Germinal center (tissue), 1 donor: ENCODE measurements at regions not wholly inside any gene's neighbourhood (a gene's known extent, or its start where the extent isn't known, plus 50 kb on each side); places are given as distances from the start of the nearest gene placed in this dataset.
"Not testable (repeated sequence)": the region's sequence is repeated elsewhere in the genome, so short reads cannot be mapped to it uniquely, and the experiment has no call there.

ENCODE experiments used
- DNase-seq: peaks from one replicate; pipeline ENCODE4 v3.0.0; 2012; ENCODE audit warnings: mixed read lengths, low spot score

GRCh38 chr2:120498576-120499394 is 152.8 kb downstream of the INHBB start:
- DNase-seq = no peak

GRCh38 chr2:120499784-120500495 is 154.0 kb downstream of the INHBB start:
- no peak for DNase-seq

DNA sequence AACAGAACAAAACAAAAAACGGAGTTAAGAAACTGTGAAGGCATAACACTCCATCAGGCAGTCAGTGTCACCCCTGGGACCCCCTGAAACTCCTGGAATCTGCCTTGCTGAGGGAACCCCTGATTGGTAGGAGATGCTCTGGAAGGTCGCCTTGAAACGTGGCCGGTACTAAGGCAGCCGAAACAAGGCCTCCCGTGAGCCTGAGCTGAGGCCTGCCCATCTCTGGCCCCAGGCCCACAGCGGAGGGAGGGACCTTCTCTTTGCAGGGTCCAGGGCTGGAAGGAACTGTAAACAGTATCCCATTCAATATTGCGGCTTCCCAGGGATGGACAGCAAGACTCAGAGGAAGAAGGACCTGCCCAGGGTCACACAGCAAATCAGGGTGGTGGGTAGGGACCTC is 155.7 kb downstream of the INHBB start:
- no peak for DNase-seq

GRCh38 chr2:120502357-120502756 is 156.4 kb downstream of the INHBB start:
- DNase-seq = no peak

GRCh38 chr2:120502761-120503160 is 156.8 kb downstream of the INHBB start:
- no peak for DNase-seq

GRCh38 chr2:120503206-120503792 is 157.4 kb downstream of the INHBB start:
- DNase-seq = no peak

GRCh38 chr2:120503793-120504571 is 158.0 kb downstream of the INHBB start:
- DNase-seq = no peak

DNA sequence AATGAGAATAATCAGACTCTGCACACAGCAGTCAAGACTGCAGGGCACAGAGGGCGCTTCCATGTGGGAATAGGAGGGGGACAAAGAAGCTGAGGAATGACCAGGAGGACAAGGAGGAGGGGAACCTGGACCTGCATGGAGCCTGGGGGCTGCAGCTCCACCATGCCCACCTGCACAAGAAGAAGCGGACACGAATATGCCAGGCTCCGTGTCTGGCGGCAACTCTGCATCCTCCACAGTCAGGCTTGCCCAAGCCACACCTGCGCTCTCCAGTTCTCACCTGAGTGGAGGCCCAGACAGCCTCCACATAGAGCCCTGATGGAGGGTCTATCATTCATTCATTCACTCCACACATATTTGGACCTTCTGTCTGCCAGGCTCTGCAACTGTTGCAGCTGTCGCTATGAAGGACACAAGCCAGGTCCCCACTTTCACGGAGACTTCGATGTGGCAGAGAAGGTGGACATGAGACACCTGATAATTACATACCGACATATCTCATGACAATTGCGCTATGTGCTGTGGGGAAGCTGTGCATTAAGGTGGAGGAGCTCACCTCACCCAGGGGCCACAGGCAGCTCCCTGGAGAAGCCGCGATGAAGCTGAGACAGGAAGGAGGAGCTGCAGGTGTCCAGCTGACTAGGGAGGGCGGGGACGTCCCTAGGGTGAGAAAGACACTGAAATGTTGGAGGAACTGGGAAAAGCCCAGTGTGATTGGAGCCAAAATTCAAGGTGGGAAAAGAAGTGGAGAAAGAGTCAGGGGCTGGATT is 159.2 kb downstream of the INHBB start:
- no peak for DNase-seq

DNA sequence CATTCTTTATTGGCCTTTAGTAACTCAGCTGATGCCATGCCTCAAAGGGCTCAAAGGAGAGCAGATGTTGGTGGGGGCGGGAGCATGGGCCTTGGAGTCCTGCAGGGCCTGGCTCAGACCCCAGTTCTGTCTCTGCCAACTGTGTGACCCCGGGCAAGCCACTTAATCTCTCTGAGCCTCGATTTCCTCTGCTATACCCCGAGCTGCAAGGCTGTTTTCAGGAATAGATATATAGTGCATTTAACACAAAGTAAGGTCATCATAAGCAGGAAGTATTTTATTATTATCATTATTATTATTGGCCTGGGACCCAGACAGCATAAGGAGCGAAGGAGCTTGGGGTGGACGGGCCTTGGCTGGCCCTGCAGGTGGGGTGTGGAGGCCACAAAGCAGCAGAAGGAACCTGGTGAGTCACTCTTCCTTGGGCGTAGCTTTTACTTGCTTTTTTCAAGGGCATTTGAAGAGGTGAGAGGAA is 162.7 kb downstream of the INHBB start:
- DNase-seq = no peak

DNA sequence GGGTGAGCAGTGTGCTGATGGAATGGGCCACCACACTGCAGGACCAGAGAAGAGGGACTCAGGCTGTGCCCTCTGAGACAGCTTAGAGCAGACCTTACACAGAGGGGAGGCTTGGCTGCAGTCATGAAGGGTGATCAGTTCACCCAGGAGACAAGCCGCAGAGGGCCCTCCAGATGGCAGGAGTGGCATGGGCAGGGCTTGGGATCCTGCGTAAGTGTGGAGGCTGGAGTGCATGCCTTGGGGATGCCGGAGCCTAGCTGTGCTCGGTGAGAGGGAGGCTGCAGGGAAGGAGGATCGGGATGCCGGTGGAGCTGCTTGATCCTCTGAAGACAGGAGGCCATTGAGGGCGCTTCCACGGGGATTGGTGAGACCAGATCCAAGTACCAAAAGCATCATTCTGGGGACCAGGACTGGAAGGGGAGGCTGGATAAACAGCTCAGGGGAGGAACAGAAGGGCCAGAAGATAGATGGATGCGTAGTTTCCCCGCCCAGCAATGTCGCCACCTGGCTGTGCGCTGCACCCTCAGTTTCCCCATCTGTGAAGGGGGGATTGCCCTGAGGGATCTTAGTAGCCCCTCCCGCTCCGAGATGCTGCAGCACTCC is 163.4 kb downstream of the INHBB start:
- no peak for DNase-seq

GRCh38 chr2:120509991-120510735 is 164.2 kb downstream of the INHBB start:
- no peak for DNase-seq

GRCh38 chr2:120510751-120511395 is 164.9 kb downstream of the INHBB start:
- no peak for DNase-seq

DNA sequence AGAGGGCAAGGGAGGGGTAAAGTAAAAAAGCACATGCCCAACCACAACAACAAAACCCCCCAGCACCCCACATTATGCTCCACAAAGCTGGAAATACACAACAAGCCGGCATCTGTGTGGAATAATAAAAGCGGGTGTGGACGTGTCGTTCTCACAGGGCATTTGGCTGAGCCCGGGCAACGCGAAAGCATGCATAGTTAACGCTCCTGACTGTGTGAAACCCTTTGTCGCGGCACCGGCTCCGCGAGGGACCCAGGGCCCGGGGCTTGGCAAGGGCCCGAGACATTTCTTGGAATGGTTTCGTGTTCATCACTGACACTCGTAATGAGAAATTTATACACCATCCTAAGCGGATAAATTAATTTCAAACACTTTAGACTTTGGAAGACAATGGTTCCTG is 165.6 kb downstream of the INHBB start:
- no peak for DNase-seq

DNA sequence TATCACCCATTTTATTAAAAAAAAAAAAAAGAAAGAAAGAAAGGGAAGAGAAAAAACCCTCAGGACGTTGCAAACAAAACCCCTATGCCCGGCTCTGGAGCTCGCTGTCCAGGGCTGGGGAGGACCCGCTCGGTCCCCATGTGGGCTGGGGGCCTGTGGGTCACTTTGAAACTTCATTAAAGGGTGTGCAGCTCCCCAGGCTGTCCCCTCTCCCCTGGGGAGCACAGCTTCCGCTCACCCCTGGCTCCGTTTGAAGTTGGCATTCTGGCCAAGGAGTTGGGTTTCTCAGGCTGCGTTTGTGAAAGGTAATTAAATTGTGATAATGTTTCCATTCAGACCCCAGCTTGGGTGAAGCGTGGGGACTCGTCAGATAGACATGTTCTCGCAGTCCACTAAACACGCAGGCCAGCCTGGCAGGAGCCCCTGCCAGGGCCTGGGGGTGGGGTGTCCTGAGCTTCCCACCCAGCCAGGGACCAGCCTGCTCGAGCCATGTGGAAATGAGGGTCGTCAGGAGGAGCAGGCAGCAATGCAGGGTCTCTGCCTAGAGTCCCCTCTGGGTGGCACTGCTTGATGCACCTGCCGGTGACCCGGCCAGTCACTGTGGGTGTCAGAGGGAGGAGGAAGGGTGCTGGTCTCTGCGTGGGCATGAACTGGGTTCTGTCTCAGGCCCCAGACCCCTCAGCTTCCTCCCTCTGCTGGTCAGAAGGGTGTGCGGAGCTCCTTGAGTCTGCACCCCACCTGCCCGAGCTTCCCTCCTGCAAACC is 166.2 kb downstream of the INHBB start:
- DNase-seq = no peak

DNA sequence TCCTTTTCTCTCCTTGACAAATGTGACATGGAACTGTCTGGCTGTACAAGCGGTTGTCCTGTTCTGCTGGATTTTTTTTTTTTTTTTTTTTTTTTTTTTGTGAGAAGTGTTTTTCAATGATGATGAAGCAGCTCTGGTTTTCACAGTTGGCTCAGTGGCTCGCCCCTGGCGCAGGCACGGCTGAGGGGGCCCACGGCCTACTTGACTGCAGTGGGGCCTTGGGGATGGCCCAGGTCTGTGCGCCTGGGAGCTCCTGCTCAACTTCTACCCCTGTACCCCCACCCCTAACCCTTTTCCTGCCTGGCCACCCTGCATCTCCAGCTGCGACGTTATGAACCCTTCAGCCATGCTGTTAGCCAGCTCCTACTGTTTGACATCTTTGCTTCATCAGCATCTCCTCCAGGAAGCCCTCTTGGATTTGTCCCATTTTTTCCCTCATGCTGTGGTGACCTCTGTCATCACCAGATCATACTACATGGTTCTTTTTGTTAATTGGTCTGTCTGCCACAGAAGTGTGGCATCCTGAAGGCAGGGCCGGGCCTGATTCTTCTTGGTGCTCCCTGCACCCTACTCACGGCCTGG is 167.9 kb downstream of the INHBB start:
- no peak for DNase-seq

DNA sequence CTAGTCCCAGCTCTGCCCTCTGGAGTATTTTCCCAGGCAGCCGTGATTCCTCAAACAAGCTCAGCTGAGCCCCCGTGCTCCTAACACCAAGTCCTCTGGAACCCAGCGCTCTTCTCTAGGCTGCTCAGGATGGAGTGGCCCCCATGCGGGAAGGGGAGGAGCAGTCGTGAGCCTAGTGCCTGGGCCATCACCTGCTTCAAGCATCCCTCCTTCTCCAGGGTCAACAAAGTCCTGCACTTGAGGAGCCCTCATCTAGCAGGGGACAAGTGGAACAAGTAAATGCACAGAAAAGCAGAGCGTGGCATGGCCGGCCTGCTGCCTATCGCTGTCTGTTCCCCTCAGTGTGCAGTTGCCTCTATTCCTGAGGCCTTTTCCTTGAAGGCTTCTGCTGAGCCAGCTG is 168.6 kb downstream of the INHBB start:
- no peak for DNase-seq

DNA sequence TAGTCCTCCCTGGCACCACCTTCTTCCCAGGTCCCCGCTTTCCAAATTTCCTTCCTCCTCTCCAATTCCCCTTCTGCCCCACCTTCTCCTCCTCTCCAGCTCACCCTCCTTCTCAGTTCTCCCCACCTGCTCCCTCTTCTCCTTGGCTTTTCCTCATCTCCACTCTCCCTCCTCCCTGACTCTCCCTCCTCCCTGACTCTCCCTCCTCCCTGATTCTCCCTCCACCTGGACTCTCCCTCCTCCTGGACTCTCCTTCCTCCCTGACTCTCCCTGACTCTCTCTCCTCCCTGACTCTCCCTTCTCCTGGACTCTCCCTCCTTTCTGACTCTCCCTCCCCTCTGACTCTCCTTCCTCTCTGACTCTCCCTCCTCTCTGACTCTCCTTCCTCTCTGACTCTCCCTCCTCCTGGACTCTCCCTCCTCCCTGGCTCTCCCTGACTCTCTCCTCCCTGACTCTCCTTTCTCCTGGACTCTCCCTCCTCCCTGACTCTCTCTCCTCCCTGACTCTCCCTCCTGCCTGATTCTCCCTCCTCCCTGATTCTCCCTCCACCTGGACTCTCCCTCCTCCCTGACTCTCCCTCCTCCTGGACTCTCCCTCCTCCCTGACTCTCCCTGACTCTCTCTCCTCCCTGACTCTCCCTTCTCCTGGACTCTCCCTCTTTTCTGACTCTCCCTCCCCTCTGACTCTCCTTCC is 169.3 kb downstream of the INHBB start:
- DNase-seq = not testable (repeated sequence)
